ENCODE measurements at regions not wholly inside any gene's neighbourhood (a gene's known extent, or its start where the extent isn't known, plus 50 kb on each side); places are given as distances from the start of the nearest gene placed in this dataset.
A peak's percentile ranks its signal among the peaks of the same experiment; 100 is the strongest.
"Not testable (repeated sequence)": the region's sequence is repeated elsewhere in the genome, so short reads cannot be mapped to it uniquely, and the experiment has no call there.

DNA sequence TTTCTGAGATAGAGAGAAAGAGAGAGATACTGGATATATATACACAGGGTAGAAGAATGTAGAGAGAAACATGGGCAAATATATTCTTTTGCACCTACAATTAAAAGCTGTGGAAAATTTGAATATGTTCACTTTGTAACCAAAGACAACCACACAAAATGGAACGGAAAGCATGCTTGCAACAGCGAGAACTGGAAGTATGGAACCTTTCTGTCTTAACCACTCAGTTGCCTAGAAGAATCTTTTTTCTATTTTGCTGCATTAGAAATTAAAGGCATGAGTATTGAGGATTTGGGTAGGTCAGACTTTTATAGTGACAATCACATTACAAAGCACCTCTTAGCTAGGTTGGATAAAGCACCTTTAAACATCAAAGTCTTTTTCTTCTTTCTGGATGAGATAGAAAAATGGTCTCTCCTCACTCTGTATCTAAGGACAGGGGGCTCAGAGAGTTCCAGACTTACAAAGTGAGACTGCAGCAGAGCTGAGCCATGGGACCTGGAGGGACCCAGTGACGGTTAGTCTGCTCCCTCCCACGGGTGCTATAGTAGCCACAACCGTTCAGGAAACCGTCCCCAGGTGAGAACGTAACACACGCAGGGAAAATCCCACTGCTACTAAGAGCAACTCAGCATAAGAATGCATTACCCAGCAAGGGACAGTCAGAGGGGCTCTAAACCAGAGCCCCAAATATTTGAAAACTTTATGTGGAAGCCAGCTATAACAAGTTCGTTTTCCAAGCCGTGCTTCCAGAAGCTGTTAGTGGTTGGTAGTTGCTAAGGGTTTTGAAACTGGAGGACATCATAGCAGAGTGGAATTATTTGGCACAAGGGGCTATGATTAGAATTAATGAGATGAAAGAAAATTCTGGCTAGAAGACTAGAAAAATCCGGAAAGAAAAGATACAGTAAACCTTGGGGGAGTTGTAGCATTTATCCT, 97.1 kb downstream of the DAD1 start:
- DNase-seq (ENCODE audit: low spot score), result no peak

DNA sequence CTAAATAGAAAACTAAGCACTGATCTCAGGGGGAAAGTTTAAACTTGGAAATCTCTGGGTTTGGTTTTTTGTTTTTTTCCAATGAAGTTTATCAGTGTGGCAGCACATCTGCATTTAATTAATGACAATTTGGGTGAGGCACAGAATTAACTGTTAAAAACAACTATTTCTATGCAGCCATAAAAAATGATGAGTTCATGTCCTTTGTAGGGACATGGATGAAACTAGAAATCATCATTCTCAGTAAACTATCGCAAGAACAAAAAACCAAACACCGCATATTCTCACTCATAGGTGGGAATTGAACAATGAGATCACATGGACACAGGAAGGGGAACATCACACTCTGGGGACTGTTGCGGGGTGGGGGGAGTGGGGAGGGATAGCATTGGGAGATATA, 98.0 kb downstream of the DAD1 start:
- not testable (repeated sequence) for DNase-seq (ENCODE audit: low spot score)

DNA sequence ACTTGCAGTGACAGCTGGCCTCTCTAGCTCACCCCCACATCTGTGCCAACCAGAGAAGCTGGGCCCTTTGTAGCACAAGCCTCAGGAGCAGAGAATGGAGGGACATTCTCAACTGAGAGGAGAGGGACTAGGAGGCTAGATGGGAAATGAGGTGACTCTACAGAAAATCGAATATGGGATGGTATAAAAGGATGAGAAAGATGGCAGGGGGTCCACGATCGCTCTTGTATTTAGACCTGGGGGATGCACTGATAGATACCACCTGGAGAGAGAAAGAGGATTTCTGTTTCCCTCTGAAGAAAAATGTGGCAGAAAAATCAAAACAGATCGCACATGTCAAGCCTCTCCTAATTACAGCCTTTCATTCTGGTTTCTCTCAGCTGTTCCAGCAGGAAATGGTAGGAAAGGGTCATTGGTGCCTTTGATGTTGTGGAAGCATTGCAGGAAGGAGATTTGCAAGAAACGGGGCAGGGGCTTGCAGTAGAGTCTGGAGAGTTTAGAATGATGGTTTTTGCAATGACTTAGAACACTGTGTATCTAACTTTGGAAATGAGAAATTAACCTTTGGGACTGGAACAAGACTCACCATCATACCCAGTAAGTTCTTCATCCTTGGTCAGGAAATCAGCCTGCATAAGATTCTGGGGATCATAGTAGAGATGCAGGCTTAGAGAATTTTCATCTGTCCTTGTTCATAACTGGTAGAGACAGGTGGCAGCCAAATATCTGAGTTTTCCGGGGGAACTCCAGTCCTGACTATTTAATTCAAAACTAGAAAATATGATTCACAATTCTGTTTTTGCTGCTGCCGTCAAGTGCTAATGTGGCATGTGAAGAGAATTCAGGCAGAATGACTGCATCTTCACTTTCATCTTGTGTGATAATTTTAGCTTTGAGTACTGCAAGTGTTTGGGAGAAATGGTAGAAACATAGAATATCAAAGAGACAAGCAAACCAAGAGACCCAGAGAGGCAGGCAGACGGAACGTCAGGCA, 98.8 kb downstream of the DAD1 start:
- no peak for DNase-seq (ENCODE audit: low spot score)

DNA sequence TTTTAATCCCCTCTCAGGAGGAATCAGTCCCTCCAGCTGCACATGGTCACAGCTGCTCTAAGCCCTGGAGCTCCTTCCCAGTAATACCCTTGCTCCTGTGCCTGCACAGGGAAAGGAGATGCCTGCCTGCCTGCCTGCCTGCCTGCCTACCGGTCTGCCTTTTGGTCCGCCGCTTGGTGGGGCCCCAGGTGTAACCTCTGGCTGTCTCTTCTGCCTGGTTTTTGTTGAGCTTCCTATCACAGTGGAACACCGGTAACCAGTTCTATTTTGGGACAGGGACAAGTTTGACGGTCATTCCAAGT, 99.8 kb downstream of the DAD1 start:
- DNase-seq (ENCODE audit: low spot score), result no peak

DNA sequence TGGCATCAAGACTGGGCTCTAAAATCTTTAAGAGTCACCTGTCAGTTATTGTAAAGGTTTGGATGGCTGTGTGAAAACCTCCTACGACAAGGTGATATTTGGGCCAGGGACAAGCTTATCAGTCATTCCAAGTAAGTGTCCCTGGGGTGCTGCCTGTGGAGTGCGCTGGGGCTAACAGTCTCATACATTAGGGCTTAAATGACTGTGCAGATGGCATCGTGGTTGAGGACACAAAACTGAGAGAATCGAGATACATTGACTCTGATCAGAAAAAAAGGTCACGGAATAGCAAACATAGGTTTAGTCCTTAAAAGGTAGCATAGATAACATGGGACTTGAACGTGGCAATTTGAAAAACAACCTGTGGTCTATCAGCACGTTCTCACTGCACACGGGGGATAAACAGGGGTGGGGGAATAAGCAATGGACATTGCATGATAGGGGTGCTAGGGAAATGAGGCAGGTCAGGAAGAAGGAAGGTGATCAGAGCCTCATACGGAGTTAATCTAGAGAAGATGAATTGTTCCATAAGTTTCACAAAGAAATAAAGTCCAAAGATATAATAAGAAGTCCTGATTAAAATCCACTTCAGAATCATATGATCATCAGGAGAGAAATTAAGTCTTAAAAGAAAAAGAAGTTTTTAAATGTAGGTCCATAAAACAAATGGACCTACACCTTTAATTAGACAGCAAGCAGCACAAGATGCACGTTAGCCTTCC, 100.3 kb downstream of the DAD1 start:
- DNase-seq (ENCODE audit: low spot score), result no peak

DNA sequence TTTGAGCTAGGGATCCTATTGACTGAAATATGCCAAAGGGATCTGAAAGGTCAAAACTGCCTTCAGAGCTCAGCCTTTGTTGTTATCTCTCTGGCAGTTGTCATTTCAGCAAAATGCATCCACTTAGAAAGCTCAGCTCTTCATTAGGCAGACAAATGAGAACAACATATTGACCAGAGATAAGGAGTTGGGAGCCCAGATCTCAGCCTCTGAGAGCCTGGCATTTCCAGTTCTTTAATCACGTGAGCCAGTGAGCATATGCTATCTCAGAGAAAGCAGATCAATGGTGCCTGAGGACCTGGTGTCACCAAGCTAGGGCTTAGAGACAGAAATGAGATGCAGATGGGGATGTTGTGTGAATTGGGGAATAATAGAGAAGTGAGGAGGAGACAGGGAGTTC, 101.1 kb downstream of the DAD1 start:
- DNase-seq (ENCODE audit: low spot score), result no peak

DNA sequence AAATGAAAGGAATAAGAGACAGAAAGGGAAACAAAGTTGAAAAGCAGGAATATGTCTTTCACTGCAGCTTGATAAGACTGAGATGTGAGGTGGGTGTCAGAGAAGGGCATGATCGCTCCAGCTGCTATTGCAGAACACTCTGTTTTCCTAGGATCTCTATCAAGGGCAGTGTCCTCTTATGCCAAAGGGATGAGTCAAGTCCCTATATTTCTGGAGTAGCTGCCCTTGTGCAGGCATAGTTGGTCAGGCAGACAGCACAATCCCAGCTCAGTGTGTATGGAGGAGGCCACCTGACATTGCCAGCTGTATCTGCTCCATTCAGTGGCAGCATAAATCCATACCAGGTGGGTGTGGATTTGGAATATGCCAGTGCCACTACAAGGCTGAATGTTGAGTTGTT, 101.6 kb downstream of the DAD1 start:
- peak; percentile 14 for DNase-seq (ENCODE audit: low spot score)

DNA sequence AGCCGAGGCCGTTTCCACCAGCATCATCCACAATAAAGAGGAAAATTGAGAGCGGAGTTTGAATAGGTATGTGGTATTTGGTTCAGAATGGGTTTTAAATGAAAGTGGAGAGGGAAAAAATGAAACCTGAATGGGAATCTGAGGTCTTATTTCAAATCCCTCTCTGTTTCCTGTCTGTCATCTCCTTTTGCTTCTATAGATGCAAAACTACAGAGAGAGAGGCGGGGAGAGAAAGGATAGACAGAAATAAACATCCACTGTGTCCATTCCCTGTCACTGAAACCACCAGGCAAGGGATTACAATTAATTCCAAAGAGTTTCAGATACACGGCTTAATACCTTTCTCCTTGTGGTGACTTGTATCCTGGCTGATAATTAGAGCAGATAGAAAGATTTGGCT, 102.3 kb downstream of the DAD1 start:
- DNase-seq (ENCODE audit: low spot score), result no peak

DNA sequence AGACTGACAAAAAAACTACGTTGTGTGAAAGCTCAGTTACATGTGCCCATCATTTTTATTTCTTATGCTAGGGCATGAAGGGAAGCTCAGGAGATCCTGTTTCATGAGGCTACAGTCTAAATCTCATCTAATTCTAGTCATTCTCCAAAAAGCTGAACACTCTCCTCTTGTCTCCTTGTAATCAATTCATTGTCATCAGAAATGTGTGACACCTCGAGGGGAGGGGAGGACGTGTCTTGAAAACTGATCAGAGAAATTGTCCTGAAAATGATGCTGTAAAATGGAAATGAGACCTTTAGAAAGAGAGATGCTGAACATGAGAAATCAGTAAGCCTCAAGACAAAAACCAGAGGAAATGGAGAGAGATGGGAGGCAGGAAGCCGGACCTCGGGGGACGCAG, 103.4 kb downstream of the DAD1 start:
- DNase-seq (ENCODE audit: low spot score), result no peak

DNA sequence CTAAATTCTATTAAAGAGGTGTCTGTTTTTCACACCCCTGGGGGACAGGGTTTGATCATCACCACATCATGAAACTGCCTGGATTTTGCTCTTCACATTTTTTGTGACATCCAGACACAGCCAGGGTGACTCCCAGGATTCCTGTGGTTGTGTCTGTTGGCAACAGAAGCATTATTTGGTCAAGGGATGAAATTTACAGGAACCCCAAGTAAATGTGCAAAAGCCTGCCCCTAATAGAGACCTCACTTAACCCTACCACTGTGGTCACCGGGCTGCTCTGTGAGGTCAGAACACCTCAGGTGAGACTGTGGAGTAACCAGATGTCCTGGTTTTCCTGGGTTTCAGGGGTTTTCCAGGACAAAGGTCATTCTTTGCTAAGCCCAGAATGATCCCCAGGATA, 103.8 kb downstream of the DAD1 start:
- DNase-seq (ENCODE audit: low spot score), result peak; percentile 59

DNA sequence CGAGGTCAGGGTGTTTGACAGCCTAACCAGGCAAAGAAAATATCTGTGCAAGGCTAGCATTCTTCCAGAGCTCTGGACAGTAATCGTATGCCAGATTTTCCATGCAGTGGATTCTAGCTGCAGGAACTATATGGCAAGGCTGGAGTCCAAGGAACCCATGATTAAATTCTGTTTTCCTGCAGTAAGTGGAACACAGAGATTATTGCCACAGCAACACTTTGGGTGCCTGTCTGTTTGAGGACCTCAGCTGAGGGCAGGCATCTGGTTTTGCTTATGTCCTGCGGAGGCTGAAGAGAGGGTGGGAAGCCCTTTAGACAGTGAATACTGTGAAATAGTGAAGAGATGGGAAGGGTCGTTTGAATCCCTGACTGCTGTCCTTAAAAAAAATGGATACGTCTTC, 104.4 kb downstream of the DAD1 start:
- DNase-seq (ENCODE audit: low spot score), result peak; percentile 31

DNA sequence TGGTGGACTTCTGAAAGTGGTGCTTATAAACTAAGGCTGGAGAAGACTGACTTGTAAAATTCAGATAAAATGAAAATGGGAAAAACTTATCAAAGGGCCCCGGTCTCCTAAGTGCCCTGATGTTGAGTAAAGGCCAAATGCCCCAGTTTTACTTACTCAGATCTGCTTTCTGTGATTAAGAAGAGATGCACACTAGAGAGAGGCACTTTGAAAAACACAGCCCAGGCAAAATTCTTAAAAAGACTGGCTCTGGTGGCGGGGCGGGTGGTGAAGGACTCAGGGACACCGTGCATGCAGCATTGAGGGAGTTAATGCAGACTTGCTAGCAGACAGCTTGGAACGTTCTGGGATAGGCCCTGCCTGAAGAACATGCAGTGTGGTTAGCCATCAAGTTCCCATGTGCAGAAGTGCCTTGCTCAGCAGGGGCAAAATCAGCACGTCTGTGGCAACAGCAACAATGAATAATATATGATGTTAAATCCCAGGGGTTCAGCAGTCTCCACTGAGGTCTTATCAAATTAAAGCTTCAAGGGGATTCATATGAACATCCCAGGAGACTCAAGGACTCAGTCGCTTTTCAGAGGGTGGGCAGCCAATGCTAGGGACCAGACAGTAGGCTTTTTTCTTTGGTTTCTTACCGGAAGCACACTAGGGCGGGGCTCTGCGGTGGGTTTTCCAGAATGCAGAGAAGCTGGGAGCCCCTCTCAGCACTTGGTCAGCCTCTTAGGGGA, 105.0 kb downstream of the DAD1 start:
- DNase-seq (ENCODE audit: low spot score), result no peak

DNA sequence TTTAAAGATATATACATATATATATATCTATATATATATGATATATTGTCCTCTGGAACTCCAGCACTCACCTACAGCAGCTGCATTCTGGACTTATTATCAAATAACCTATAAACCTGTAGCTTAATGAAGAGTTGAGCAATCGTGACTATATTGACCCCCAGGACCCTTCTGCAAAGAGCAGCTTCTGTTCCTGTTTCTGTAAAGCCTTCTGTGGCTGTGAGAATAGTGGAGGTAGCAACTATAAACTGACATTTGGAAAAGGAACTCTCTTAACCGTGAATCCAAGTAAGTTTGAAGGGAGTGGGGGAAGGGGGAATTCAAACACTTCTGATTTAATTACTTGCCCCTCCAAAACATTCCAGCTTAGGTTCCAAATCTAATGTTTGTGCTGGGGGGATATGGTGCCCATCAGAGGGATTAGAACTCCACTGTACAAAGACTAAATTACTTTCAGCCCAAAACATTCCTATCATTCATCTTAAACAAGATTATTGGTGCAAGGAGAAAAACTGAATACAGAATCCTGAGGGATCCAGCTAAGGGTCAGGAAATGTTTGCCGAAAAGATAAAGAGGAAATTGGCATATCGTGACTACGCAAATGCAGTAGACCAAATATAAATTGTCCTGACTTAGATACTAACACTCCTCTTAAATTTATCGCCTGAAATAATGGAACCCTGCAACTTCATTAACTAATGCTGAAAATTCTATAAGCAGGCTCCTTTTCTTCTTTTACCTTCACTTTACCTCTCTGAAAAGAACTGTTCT, 106.1 kb downstream of the DAD1 start:
- no peak for DNase-seq (ENCODE audit: low spot score)

DNA sequence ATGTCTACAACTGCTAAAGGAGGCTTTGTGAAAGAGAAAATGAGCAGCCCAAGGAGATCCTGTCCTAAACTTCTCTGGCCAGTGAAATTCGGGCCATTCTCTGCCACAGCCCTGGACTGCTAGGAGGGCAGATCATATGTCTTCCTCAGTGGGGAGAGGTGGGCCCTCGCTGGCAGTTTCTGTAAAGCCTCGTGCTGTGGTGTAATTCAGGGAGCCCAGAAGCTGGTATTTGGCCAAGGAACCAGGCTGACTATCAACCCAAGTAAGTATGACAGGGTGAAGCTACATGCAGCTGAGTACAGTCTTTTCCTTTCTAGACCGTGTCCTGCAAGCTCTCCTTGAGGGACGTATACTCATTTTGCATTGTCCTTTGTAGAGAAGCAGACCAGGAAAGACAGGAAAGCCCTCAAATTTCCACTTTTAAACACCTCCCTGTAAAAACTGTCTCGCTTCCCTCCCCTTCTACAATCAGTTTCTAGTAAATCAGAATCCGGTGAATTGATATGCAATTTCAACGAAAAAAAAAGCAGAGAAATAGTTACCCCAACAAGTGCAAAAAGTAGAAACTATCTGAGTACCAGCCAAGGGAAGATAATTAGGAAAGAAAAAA, 106.8 kb downstream of the DAD1 start:
- no peak for DNase-seq (ENCODE audit: low spot score)

DNA sequence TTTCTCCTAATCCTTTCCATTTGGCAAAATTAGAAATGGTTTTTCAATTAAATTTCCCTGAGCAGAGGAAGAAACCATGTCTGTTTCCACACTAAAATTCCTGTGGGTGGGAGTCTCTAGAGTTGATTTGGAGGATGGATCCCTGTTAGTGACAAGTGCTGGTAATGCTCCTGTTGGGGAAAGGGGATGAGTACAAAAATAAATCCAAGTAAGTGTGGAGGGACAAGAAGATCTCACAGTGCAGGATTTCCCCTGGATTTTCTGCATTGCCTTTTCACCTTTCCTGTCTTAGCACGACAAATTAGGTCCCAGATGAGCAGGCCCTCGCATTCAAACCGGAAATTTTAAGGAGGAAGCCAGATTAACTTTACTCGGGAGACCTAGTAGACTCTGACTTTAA, 107.5 kb downstream of the DAD1 start:
- DNase-seq (ENCODE audit: low spot score), result no peak

DNA sequence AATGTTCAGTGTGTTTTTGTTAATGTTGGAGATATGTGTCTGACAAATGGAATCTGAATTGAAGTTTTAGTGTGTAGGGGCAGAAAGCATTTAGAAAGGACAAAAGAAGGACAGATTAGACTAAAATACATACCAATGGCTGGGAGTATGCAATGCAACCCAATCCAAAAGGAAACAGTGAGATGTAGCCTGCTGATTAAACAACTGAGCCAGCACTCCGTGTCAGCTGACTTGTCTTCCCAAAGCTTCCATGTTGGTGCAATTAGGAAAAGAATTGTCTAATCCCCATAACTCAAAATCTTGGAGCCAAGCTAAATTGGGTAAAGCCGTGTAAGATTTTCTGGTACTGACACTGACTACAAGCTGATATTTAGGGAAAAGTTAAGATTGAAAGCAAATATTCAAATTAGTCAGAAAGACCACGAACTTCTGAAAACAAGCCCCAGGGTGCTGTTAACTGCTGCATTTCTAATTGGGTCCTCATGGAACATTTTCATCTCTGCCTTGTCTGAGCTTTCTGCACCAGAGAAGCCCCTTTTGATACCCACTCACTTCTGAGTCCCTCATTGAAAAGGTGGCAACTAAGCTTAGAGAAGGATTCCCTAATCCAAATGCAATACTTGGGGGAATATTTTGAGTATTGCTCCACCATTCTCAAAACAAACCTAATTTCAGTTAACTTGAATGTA, 109.1 kb downstream of the DAD1 start:
- no peak for DNase-seq (ENCODE audit: low spot score)

DNA sequence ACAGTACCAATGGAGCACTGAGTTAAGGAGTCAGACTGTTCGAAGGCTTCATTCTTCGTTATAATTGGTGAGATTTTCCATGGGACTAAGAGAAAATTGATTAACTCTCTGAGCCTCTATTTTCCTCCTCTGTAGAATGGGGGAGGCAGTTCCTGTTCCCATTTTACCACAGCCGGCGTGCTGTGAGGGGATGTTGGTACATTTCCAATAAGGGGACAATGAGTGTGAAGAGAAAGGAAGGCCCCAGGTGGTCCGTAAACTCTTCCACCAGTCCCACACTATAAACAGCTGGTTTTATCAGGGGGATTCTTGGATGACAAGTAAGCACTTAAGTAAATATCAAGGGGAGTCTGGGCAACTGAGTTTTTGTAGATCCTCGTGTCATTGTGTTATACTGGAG, 109.9 kb downstream of the DAD1 start:
- DNase-seq (ENCODE audit: low spot score), result no peak

DNA sequence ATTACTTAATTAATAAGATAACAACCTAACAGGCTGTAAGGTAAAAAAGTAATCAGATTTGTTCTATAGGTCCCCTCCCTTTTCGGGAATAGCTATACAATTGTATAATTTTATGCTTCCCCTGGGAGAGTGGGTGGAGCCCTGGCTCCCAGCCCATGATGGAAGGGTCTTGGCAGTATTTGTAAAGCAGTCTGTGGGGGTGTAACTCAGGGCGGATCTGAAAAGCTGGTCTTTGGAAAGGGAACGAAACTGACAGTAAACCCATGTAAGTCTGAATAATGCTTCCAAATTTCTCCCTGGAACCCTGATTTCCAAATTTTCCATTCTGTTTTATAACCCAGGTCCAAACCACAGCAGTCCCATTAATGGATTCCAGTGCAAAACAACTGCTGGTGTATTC, 110.4 kb downstream of the DAD1 start:
- no peak for DNase-seq (ENCODE audit: low spot score)

DNA sequence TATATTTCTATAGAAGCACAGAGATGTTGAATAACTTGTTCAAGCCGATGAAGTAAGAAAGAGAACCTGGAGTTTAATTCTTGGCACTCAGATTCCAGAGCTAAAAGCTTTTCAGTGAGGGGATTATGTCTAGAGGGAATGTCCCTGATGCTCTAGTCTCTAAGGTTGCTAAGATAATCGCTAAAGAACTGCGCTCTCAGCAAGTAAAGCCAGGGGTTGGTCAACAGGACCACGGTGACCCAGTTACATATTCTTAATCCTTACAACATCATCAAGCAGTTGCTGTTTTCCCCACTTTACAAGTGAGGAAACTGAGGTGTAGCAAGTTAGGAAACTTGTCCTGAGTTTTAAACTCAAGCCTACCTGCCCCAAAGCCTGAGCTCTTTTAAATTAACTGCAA, 110.8 kb downstream of the DAD1 start:
- DNase-seq (ENCODE audit: low spot score), result no peak

Measured in AG20443 (cell line).